CD14-positive monocyte (primary cell): ENCODE measurements at regions not wholly inside any gene's neighbourhood (a gene's known extent, or its start where the extent isn't known, plus 50 kb on each side); places are given as distances from the start of the nearest gene placed in this dataset.

Experiments
- DNase-seq, 3 donors: peaks; one replicate each; pipeline ENCODE4 v3.0.0-alpha.2; 2011 to 2022
- H2AFZ ChIP-seq: 2 replicates; pipeline ENCODE4 v1.6.0; 2012; ENCODE audit warnings: mild to moderate bottlenecking, low read depth, low read length, inconsistent platforms; ENCODE audit not compliant: insufficient read depth, poor library complexity, severe bottlenecking
- H3K27ac ChIP-seq, 2 donors: 1 replicate in 1 of 2; 2 replicates in 1 of 2; pipeline ENCODE4 v1.5.1; 2012 to 2013; ENCODE audit warnings: low read length in 2 of 2, control low read depth in 1 of 2, inconsistent platforms in 1 of 2, low read depth in 1 of 2, mild to moderate bottlenecking in 1 of 2
- H3K27me3 ChIP-seq, 2 donors: one replicate each; pipeline versions ENCODE4 v1.6.0 to v1.6.1; 2011 to 2013; ENCODE audit warnings: low read length in 2 of 2; ENCODE audit not compliant: control insufficient read depth in 2 of 2, insufficient read depth in 2 of 2
- H3K36me3 ChIP-seq, 2 donors: replicated peaks in 1 of 2; 1 replicate in 1 of 2; 2 replicates in 1 of 2; pipeline versions ENCODE4 v1.5.1 to v1.6.1; 2012 to 2013; ENCODE audit warnings: low read length in 2 of 2, control low read depth in 1 of 2, inconsistent platforms in 1 of 2, mild to moderate bottlenecking in 1 of 2; ENCODE audit not compliant: insufficient read depth in 2 of 2, control insufficient read depth in 1 of 2
- H3K4me1 ChIP-seq, 2 donors: 1 replicate in 1 of 2; 2 replicates in 1 of 2; pipeline versions ENCODE4 v1.5.1 to v1.6.1; 2012 to 2013; ENCODE audit warnings: low read length in 2 of 2, control low read depth in 1 of 2, inconsistent platforms in 1 of 2, mild to moderate bottlenecking in 1 of 2, moderate library complexity in 1 of 2; ENCODE audit not compliant: insufficient read depth in 2 of 2, control insufficient read depth in 1 of 2
- H3K4me2 ChIP-seq: replicated peaks from 2 replicates; pipeline ENCODE3; 2012; ENCODE audit warnings: low read length, moderate library complexity, mild to moderate bottlenecking; ENCODE audit not compliant: poor library complexity, severe bottlenecking; ENCODE audit errors: extremely low read depth
- H3K4me3 ChIP-seq, 3 experiments: fragments of 200-600 bp in 1 of 3; sonication (generic) in 1 of 3; replicated peaks in 1 of 3; 1 replicate in 2 of 3; 2 replicates in 1 of 3; pipeline ENCODE4 v1.5.1; 2011 to 2013; ENCODE audit warnings: low read length in 3 of 3, mild to moderate bottlenecking in 3 of 3, control low read depth in 2 of 3, low read depth in 2 of 3, inconsistent platforms in 1 of 3, moderate library complexity in 1 of 3
- H3K79me2 ChIP-seq: 2 replicates; pipeline ENCODE4 v1.6.0; 2012; ENCODE audit warnings: mild to moderate bottlenecking, control low read depth, inconsistent platforms, low read length, moderate library complexity; ENCODE audit not compliant: insufficient read depth
- H3K9ac ChIP-seq: 2 replicates; pipeline ENCODE4 v1.6.0; 2017; ENCODE audit warnings: low read length, mild to moderate bottlenecking; ENCODE audit not compliant: insufficient read depth, poor library complexity, severe bottlenecking
- H3K9me3 ChIP-seq, 2 donors: replicated peaks in 1 of 2; 1 replicate in 1 of 2; 2 replicates in 1 of 2; pipeline versions ENCODE4 v1.5.1 to v1.6.1; 2012 to 2013; ENCODE audit warnings: low read length in 2 of 2, control low read depth in 1 of 2; ENCODE audit not compliant: control insufficient read depth in 1 of 2, insufficient read depth in 1 of 2
- H4K20me1 ChIP-seq: 2 replicates; pipeline ENCODE4 v1.6.0; 2012; ENCODE audit warnings: mild to moderate bottlenecking, low read length, control low read depth, moderate library complexity; ENCODE audit not compliant: insufficient read depth
- H3K27ac Mint-ChIP-seq, 7 donors: one replicate each; pipeline ENCODE4 v1.8.0; 2020; ENCODE audit warnings: mild to moderate bottlenecking in 7 of 7, mixed read lengths in 7 of 7, moderate library complexity in 6 of 7, inconsistent platforms in 2 of 7
- H3K27me3 Mint-ChIP-seq, 3 donors: one replicate each; pipeline ENCODE4 v1.8.0; 2021 to 2022; ENCODE audit warnings: low read depth in 3 of 3, mild to moderate bottlenecking in 3 of 3, mixed read lengths in 3 of 3, moderate library complexity in 3 of 3, inconsistent platforms in 1 of 3
- H3K36me3 Mint-ChIP-seq, 2 donors: one replicate each; pipeline ENCODE4 v1.8.0; 2020; ENCODE audit warnings: mixed read lengths in 2 of 2, inconsistent platforms in 1 of 2, mild to moderate bottlenecking in 1 of 2
- H3K4me1 Mint-ChIP-seq: one replicate; pipeline ENCODE4 v1.8.0; 2020; ENCODE audit warnings: mild to moderate bottlenecking, mixed read lengths
- H3K4me3 Mint-ChIP-seq, 2 donors: one replicate each; pipeline ENCODE4 v1.8.0; 2020; ENCODE audit warnings: mild to moderate bottlenecking in 2 of 2, mixed read lengths in 2 of 2, moderate library complexity in 1 of 2
- H3K9me3 Mint-ChIP-seq, 7 donors: one replicate each; pipeline ENCODE4 v1.8.0; 2020 to 2022; ENCODE audit warnings: mixed read lengths in 7 of 7, mild to moderate bottlenecking in 6 of 7, moderate library complexity in 6 of 7, inconsistent platforms in 2 of 7
- WGBS: methylation state at CpG from one replicate; pipeline ENCODE4 v1.1.5; 2013; ENCODE audit warnings: missing lambda C conversion rate; ENCODE audit not compliant: insufficient coverage; 5-methylcytosine and 5-hydroxymethylcytosine counted together
- intact Hi-C, 2 donors: fragments of 100-400 bp; cut with micrococcal nuclease; formaldehyde crosslinking; loops; one replicate each; pipeline versions ENCODE4 v1.15.0 to v1.15.1; 2023
- TF ChIP-seq, protein P1 (sequence below): fragments of 200-600 bp; IDR thresholded peaks from one replicate; pipeline ENCODE4 v1.8.0; 2022; ENCODE audit warnings: antibody characterized with exemption, mild to moderate bottlenecking

DNA sequence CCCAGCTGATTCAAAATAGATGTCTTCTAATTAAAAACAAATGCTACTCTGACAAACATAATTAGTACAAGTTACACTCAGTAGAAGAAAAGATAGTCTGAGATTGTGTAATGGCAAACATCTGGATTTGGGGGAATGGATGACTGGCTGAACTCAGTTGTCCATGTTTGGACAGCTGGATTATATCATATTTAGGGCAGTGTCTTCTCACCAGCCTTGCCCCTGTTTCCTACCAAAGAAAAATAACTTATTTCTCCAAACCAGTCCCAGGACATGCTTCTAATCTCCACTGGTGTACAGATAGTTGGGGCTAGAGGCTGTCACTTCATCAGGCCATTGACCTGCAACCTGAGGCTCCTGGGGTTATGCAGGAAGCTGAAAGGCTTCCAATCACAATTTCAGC lies 237.3 kb downstream of the USP46 start:
- Mint-ChIP-seq H3K4me1 (no peaks in the 10 kb centered on the region), H3K4me3 (no peak overlapping the region), H3K27ac (no peak overlapping the region), H3K9me3 (peaks cover 0 to 6% (median 3%) of the 10 kb centered on the region in 7 donors), H3K36me3 (no peaks in the 10 kb centered on the region), H3K27me3 (no peaks in the 10 kb centered on the region)
- Histone ChIP-seq H3K4me1 (no peaks in the 10 kb centered on the region), H3K27me3 (no peaks in the 10 kb centered on the region), H4K20me1 (no peaks in the 10 kb centered on the region), H3K9ac (no peak overlapping the region), H2AFZ (no peak overlapping the region), H3K4me2 (no peak overlapping the region), H3K36me3 (no peaks in the 10 kb centered on the region), H3K9me3 (peaks cover 0 to 5% of the 10 kb centered on the region in 2 donors), H3K79me2 (no peaks in the 10 kb centered on the region), H3K4me3 (no peak overlapping the region), H3K27ac (no peak overlapping the region)
- intact Hi-C loops = no loop called here
- TF ChIP-seq, protein P1, sequence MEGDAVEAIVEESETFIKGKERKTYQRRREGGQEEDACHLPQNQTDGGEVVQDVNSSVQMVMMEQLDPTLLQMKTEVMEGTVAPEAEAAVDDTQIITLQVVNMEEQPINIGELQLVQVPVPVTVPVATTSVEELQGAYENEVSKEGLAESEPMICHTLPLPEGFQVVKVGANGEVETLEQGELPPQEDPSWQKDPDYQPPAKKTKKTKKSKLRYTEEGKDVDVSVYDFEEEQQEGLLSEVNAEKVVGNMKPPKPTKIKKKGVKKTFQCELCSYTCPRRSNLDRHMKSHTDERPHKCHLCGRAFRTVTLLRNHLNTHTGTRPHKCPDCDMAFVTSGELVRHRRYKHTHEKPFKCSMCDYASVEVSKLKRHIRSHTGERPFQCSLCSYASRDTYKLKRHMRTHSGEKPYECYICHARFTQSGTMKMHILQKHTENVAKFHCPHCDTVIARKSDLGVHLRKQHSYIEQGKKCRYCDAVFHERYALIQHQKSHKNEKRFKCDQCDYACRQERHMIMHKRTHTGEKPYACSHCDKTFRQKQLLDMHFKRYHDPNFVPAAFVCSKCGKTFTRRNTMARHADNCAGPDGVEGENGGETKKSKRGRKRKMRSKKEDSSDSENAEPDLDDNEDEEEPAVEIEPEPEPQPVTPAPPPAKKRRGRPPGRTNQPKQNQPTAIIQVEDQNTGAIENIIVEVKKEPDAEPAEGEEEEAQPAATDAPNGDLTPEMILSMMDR = no peak
- no peak for DNase-seq

DNA sequence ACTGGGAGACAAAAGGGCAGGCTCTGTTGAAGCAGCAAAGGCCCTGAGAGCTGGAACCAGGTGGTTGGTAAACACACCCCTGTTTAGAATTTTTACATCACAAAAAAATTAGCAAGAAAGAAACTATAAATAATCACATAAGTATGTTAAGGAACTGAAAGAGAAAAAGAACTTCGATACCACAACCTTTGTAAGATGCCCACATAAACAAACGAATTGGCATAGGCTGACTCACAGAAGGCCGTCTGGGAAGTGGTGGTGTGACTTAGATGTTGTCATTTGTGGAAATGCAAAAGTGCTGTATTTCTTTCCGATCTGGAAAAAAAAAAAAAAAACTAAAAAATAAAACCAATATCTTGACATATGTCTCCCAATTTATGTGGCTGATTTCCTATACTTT lies 235.1 kb downstream of the USP46 start:
- TF ChIP-seq, protein P1 = no peak
- no peaks in the 10 kb centered on the region for H3K4me1 Mint-ChIP-seq
- H3K27ac Mint-ChIP-seq = no peak overlapping the region
- DNase-seq = no peak
- intact Hi-C loops = no loop called here
- Histone ChIP-seq H3K9me3 (peaks cover 0 to 5% of the 10 kb centered on the region in 2 donors), H3K79me2 (no peaks in the 10 kb centered on the region), H3K4me1 (no peaks in the 10 kb centered on the region), H2AFZ (no peak overlapping the region), H3K9ac (no peak overlapping the region), H3K4me2 (no peak overlapping the region), H3K36me3 (no peaks in the 10 kb centered on the region), H4K20me1 (no peaks in the 10 kb centered on the region), H3K27ac (no peak overlapping the region), H3K27me3 (no peaks in the 10 kb centered on the region), H3K4me3 (no peak overlapping the region)
- no peaks in the 10 kb centered on the region for H3K27me3 Mint-ChIP-seq
- WGBS = no CpG with 5 or more reads among the region's 4 CpGs
- H3K36me3 Mint-ChIP-seq = no peaks in the 10 kb centered on the region
- H3K9me3 Mint-ChIP-seq = peaks cover 0 to 5% (median 3%) of the 10 kb centered on the region in 7 donors
- no peak overlapping the region for H3K4me3 Mint-ChIP-seq
